Spleen (tissue), 11 donors: ENCODE measurements at regions not wholly inside any gene's neighbourhood (a gene's known extent, or its start where the extent isn't known, plus 50 kb on each side); places are given as distances from the start of the nearest gene placed in this dataset.
"Not testable (repeated sequence)": the region's sequence is repeated elsewhere in the genome, so short reads cannot be mapped to it uniquely, and the experiment has no call there.

ENCODE experiments used
- DNase-seq: peaks from one replicate; pipeline ENCODE4 v3.0.0-alpha.2; 2020
- H3K27ac ChIP-seq, 8 donors: fragments of 200-600 bp; sonication (generic) in 7 of 8; 1 replicate in 4 of 8; 2 replicates in 4 of 8; pipeline versions ENCODE4 v1.5.0 to v1.8.0; 2016 to 2021; ENCODE audit warnings: inconsistent platforms in 4 of 8, mild to moderate bottlenecking in 4 of 8, moderate library complexity in 1 of 8
- H3K27me3 ChIP-seq, 7 donors: fragments of 200-600 bp; sonication (generic) in 6 of 7; replicated peaks in 1 of 7; 1 replicate in 4 of 7; 2 replicates in 3 of 7; pipeline versions ENCODE4 v1.5.0 to v1.8.0; 2016 to 2021; ENCODE audit warnings: inconsistent platforms in 3 of 7, mild to moderate bottlenecking in 1 of 7
- H3K36me3 ChIP-seq, 6 donors: fragments of 200-600 bp; sonication (generic) in 5 of 6; 1 replicate in 4 of 6; 2 replicates in 2 of 6; pipeline versions ENCODE4 v1.5.0 to v1.8.0; 2016 to 2021; ENCODE audit warnings: inconsistent platforms in 2 of 6
- H3K4me1 ChIP-seq, 6 donors: fragments of 200-600 bp; sonication (generic) in 5 of 6; 1 replicate in 3 of 6; 2 replicates in 3 of 6; pipeline versions ENCODE4 v1.5.0 to v1.8.0; 2016 to 2021; ENCODE audit warnings: inconsistent platforms in 3 of 6
- H3K4me3 ChIP-seq, 8 donors: fragments of 200-600 bp; sonication (generic) in 7 of 8; 1 replicate in 4 of 8; 2 replicates in 4 of 8; pipeline versions ENCODE4 v1.5.0 to v1.8.0; 2016 to 2021; ENCODE audit warnings: inconsistent platforms in 4 of 8, mild to moderate bottlenecking in 4 of 8, moderate library complexity in 2 of 8
- H3K9me3 ChIP-seq, 8 donors: fragments of 200-600 bp; sonication (generic) in 7 of 8; 1 replicate in 4 of 8; 2 replicates in 4 of 8; pipeline versions ENCODE4 v1.5.0 to v1.8.0; 2016 to 2021; ENCODE audit warnings: inconsistent platforms in 4 of 8
- CTCF ChIP-seq, 11 experiments: fragments of 200-600 bp in 7 of 11; fragments of 450-650 bp in 4 of 11; sonication (generic) in 4 of 11; IDR thresholded peaks in 8 of 11; conservative IDR thresholded peaks in 3 of 11; 1 replicate in 7 of 11; 2 replicates in 4 of 11; pipeline versions ENCODE4 v1.4.0 to v1.8.0; 2016 to 2021; ENCODE audit warnings: antibody characterized with exemption in 11 of 11, inconsistent platforms in 4 of 11, mild to moderate bottlenecking in 1 of 11
- POLR2A ChIP-seq, 3 donors: fragments of 450-650 bp; IDR thresholded peaks; one replicate each; pipeline ENCODE4 v1.5.1; 2017; ENCODE audit warnings: antibody characterized with exemption in 3 of 3, mild to moderate bottlenecking in 1 of 3
- POLR2AphosphoS5 ChIP-seq, 3 donors: sonication (generic); formaldehyde crosslinking; IDR thresholded peaks; one replicate each; pipeline ENCODE4 v1.5.1; 2017; ENCODE audit warnings: antibody characterized with exemption in 3 of 3
- WGBS, 5 donors: extraction: QIAGEN DNeasy Blood & Tissue Kit in 3 of 5; methylation state at CpG; one replicate each; pipeline versions ENCODE4 v1.1.5 to v1.1.7; 2013 to 2018; 5-methylcytosine and 5-hydroxymethylcytosine counted together
- intact Hi-C: fragments of 100-400 bp; cut with DNase I; formaldehyde crosslinking; loops from one replicate; pipeline ENCODE4 v1.15.0; 2023; ENCODE audit warnings: low total_unique reads
- donor health status: healthy with polysubstance abuse.
- donor health status: DM: no; HTN: no; CAD: no; lungs with moderate emphysema.
- donor health status: DM: no; HTN: no; CAD: no.
- donor health status: Bipolar disorder and iron deficiency.
- donor health status: healthy.
- donor health status: DM: no; HTN: no; CAD: no.
- donor health status: DM: yes; HTN: yes; CAD: no.

GRCh38 chr7:76117306-76117991 is 69.5 kb downstream of the MDH2 start:
- H3K27me3 ChIP-seq, DNase-seq, H3K36me3 ChIP-seq, H3K4me3 ChIP-seq, H3K9me3 ChIP-seq, intact Hi-C loops, H3K4me1 ChIP-seq: not testable (repeated sequence)
- H3K27ac ChIP-seq, result peak overlapping the region in 5 of 8 donors; percentile 27 to 61 (median 42)
- 83 to 92% (median 90%) methylated on average over 5 of the region's 5 CpGs for WGBS, 5 donors

- H3K4me1 ChIP-seq, intact Hi-C loops, DNase-seq, H3K27me3 ChIP-seq, H3K36me3 ChIP-seq, H3K9me3 ChIP-seq, H3K4me3 ChIP-seq: not testable (repeated sequence)
- peak overlapping the region in 1 of 8 donors; percentile 24 for H3K27ac ChIP-seq
- 84 to 93% (median 89%) methylated on average over 8 of the region's 8 CpGs for WGBS, 5 donors
Measured at GRCh38 chr7:76118253-76119036, 70.5 kb downstream of the MDH2 start.

GRCh38 chr7:76121044-76121443 is 73.1 kb downstream of the MDH2 start:
- no peaks in the 10 kb centered on the region for H3K9me3 ChIP-seq
- no peak for TF ChIP-seq POLR2AphosphoS5 (IDR thresholded peaks at IDR 0.05)
- TF ChIP-seq CTCF (IDR thresholded peaks at IDR 0.05 in 8 of 11, conservative IDR thresholded peaks at IDR 0.05 in 3 of 11), result no peak
- TF ChIP-seq POLR2A (IDR thresholded peaks at IDR 0.05), result no peak
- WGBS, 5 donors, result 70 to 87% (median 82%) methylated on average over 3 of the region's 3 CpGs
- H3K27ac ChIP-seq, result no peak overlapping the region
- no peaks in the 10 kb centered on the region for H3K4me1 ChIP-seq
- no peaks in the 10 kb centered on the region for H3K27me3 ChIP-seq
- no peak overlapping the region for H3K4me3 ChIP-seq
- intact Hi-C loops, result no loop called here
- DNase-seq, result no peak
- no peaks in the 10 kb centered on the region for H3K36me3 ChIP-seq

- Histone ChIP-seq H3K27ac (no peak overlapping the region), H3K27me3 (no peaks in the 10 kb centered on the region), H3K36me3 (no peaks in the 10 kb centered on the region), H3K4me1 (no peaks in the 10 kb centered on the region), H3K9me3 (no peaks in the 10 kb centered on the region), H3K4me3 (no peak overlapping the region)
- DNase-seq, result no peak
- intact Hi-C loops, result no loop called here
- WGBS, 5 donors, result 67 to 82% (median 74%) methylated on average over 3 of the region's 3 CpGs
- no peak for TF ChIP-seq POLR2AphosphoS5 (IDR thresholded peaks at IDR 0.05)
- no peak for TF ChIP-seq POLR2A (IDR thresholded peaks at IDR 0.05)
- no peak for TF ChIP-seq CTCF (IDR thresholded peaks at IDR 0.05 in 8 of 11, conservative IDR thresholded peaks at IDR 0.05 in 3 of 11)
Measured at GRCh38 chr7:76122516-76123239, 74.8 kb downstream of the MDH2 start.

GRCh38 chr7:76123316-76123715 is 75.4 kb downstream of the MDH2 start:
- H3K4me3 ChIP-seq, result no peak overlapping the region

More at GRCh38 chr7:76123316-76123715, 75.4 kb downstream of the MDH2 start:
- no peak overlapping the region for H3K27ac ChIP-seq
- H3K36me3 ChIP-seq, result no peaks in the 10 kb centered on the region
- 90 to 98% (median 93%) methylated on average over 4 of the region's 4 CpGs for WGBS, 5 donors
- intact Hi-C loops, result no loop called here
- H3K27me3 ChIP-seq, result no peaks in the 10 kb centered on the region
- TF ChIP-seq POLR2A (IDR thresholded peaks at IDR 0.05) (no peak), POLR2AphosphoS5 (IDR thresholded peaks at IDR 0.05) (no peak), CTCF (IDR thresholded peaks at IDR 0.05 in 8 of 11, conservative IDR thresholded peaks at IDR 0.05 in 3 of 11) (no peak)
- DNase-seq, result no peak
- no peaks in the 10 kb centered on the region for H3K9me3 ChIP-seq
- H3K4me1 ChIP-seq, result no peaks in the 10 kb centered on the region
